ENCODE measurements at regions not wholly inside any gene's neighbourhood (a gene's known extent, or its start where the extent isn't known, plus 50 kb on each side); places are given as distances from the start of the nearest gene placed in this dataset.
"Not testable (repeated sequence)": the region's sequence is repeated elsewhere in the genome, so short reads cannot be mapped to it uniquely, and the experiment has no call there.

GRCh38 chr7:21338728-21339164, 89.1 kb upstream of the SP4 start:
- POLR2A ChIA-PET, result no interaction called here
- SMC1A ChIA-PET (ENCODE audit: uncharacterized antibody, unreplicated experiment), result interaction anchor here (0.8 to 2.2 kb wide), 9 partner anchors 9 to 129 kb away, joined by 3 to 9 read pairs (median 3); no protein-coding TSS in a partner anchor
- in situ Hi-C loops (cut with MboI) (no loop called here), intact Hi-C loops (cut with micrococcal nuclease; ENCODE audit: unreplicated experiment) (no loop called here)
- H3K27ac ChIP-seq (ENCODE audit: control insufficient read depth, insufficient read depth), result no peak overlapping the region
- H3K27me3 ChIP-seq (replicated peaks in 1 of 2; ENCODE audit: control insufficient read depth in 2 of 2, insufficient read depth in 2 of 2, low read length in 1 of 2), result no peaks in the 10 kb centered on the region
- DNase-seq (ENCODE audit: low read depth, low spot score) (no peak), ATAC-seq (no peak), FAIRE-seq (no peak)
- TF ChIP-seq NFIC (IDR thresholded peaks at IDR 0.05; ENCODE audit: low read depth, low read length) (no peak), JUNB (IDR thresholded peaks at IDR 0.05) (peak; percentile 41; the same call in 1 of the 2 replicates)
- no peaks in the 10 kb centered on the region for H3K36me3 ChIP-seq (ENCODE audit: control insufficient read depth in 2 of 2, insufficient read depth in 2 of 2, low read length in 1 of 2)
- H3K4me2 ChIP-seq (ENCODE audit: control insufficient read depth, insufficient read depth), result no peak overlapping the region
- RAD21 ChIA-PET (ENCODE audit: unreplicated experiment), result interaction anchor here (0.9 to 1.8 kb wide), 2 partner anchors 8 to 74 kb away, joined by 4 to 6 read pairs; no protein-coding TSS in a partner anchor
- CTCF ChIA-PET, result interaction anchor here (0.6 to 1.9 kb wide), 3 partner anchors 15 to 251 kb away, joined by 3 to 4 read pairs (median 3); no protein-coding TSS in a partner anchor
- H3K4me1 ChIP-seq (ENCODE audit: control insufficient read depth, insufficient read depth, low read length), result no peaks in the 10 kb centered on the region
- H2AFZ ChIP-seq (ENCODE audit: control insufficient read depth, low read depth, low read length), result no peak overlapping the region; the same call in 1 of the 2 replicates
- H3K79me2 ChIP-seq (ENCODE audit: control insufficient read depth, insufficient read depth, low read length), result no peaks in the 10 kb centered on the region
- no peak overlapping the region for H3K9ac ChIP-seq (ENCODE audit: control insufficient read depth, insufficient read depth, low read length)
- no peak overlapping the region for H3K4me3 ChIP-seq
- no peaks in the 10 kb centered on the region; the same call in 1 of the 3 replicates for H3K9me3 ChIP-seq (replicated peaks; ENCODE audit: control insufficient read depth, insufficient read depth, low read length)
- BruUV-seq (replicated peaks), result no TSS peak
- H4K20me1 ChIP-seq (ENCODE audit: control insufficient read depth, insufficient read depth), result no peaks in the 10 kb centered on the region
- WGBS (ENCODE audit: insufficient coverage, insufficient replicate concordance, low lambda C conversion rate, missing lambda C conversion rate), result 50% methylated on average over 4 of the region's 4 CpGs

- ChIA-PET RAD21 (ENCODE audit: unreplicated experiment) (interaction anchor here (0.7 to 2.4 kb wide), 15 partner anchors 8 to 88 kb away, joined by 3 to 18 read pairs (median 5); partner anchors contain the start of gene SP4), CTCF (interaction anchor here (0.9 to 1.8 kb wide), 7 partner anchors 12 to 89 kb away, joined by 3 to 6 read pairs (median 4); no protein-coding TSS in a partner anchor), SMC1A (ENCODE audit: uncharacterized antibody, unreplicated experiment) (interaction anchor here (0.7 to 4.4 kb wide), 18 partner anchors 8 to 139 kb away, joined by 3 to 34 read pairs (median 5); no protein-coding TSS in a partner anchor), POLR2A (interaction anchor here (1.0 to 1.7 kb wide), 4 partner anchors 8 to 84 kb away, joined by 3 to 5 read pairs (median 4); no protein-coding TSS in a partner anchor)
- DNase-seq (ENCODE audit: low read depth, low spot score); BruUV-seq (replicated peaks); FAIRE-seq; H4K20me1 ChIP-seq (ENCODE audit: control insufficient read depth, insufficient read depth); H3K27me3 ChIP-seq (replicated peaks in 1 of 2; ENCODE audit: control insufficient read depth in 2 of 2, insufficient read depth in 2 of 2, low read length in 1 of 2); H3K4me2 ChIP-seq (ENCODE audit: control insufficient read depth, insufficient read depth); H3K79me2 ChIP-seq (ENCODE audit: control insufficient read depth, insufficient read depth, low read length); H3K4me3 ChIP-seq; intact Hi-C loops (cut with micrococcal nuclease; ENCODE audit: unreplicated experiment); H3K9ac ChIP-seq (ENCODE audit: control insufficient read depth, insufficient read depth, low read length); in situ Hi-C loops (cut with MboI); H3K36me3 ChIP-seq (ENCODE audit: control insufficient read depth in 2 of 2, insufficient read depth in 2 of 2, low read length in 1 of 2); H3K9me3 ChIP-seq (replicated peaks; ENCODE audit: control insufficient read depth, insufficient read depth, low read length): not testable (repeated sequence)
- peak; percentile 36; the same call in 2 of the 3 replicates for ATAC-seq
- Histone ChIP-seq H2AFZ (ENCODE audit: control insufficient read depth, low read depth, low read length) (peak overlapping the region; percentile 54; the same call in 1 of the 2 replicates), H3K4me1 (ENCODE audit: control insufficient read depth, insufficient read depth, low read length) (peaks cover 27% of the 10 kb centered on the region), H3K27ac (ENCODE audit: control insufficient read depth, insufficient read depth) (peak overlapping the region; percentile 83)
- WGBS (ENCODE audit: insufficient coverage, insufficient replicate concordance, low lambda C conversion rate, missing lambda C conversion rate), result 53% methylated on average over 7 of the region's 7 CpGs
- peak; percentile 8 for TF ChIP-seq CUX1 (IDR thresholded peaks at IDR 0.05; ENCODE audit: insufficient replicate concordance, low read depth, low read length)
Measured at GRCh38 chr7:21344900-21345299, 83.0 kb upstream of the SP4 start.
